ENCODE measurements at regions not wholly inside any gene's neighbourhood (a gene's known extent, or its start where the extent isn't known, plus 50 kb on each side); places are given as distances from the start of the nearest gene placed in this dataset.

GRCh38 chr22:47240116-47240515 is 477.7 kb downstream of the TBC1D22A start:
- peaks cover 0 to 4% of the 10 kb centered on the region in 2 donors for H3K9me3 ChIP-seq
- peaks cover 0 to 4% of the 10 kb centered on the region in 2 donors for H3K4me1 ChIP-seq
- H3K4me3 ChIP-seq = no peak overlapping the region
- no peak for TF ChIP-seq CTCF (IDR thresholded peaks at IDR 0.05)
- H3K27me3 ChIP-seq = no peaks in the 10 kb centered on the region
- H3K27ac ChIP-seq = no peak overlapping the region
- H3K36me3 ChIP-seq = no peaks in the 10 kb centered on the region
- DNase-seq (ENCODE audit: low spot score) = peak; percentile 32

- TF ChIP-seq CTCF (IDR thresholded peaks at IDR 0.05) = no peak
- no peak for DNase-seq (ENCODE audit: low spot score)
- H3K4me1 ChIP-seq = peaks cover 0 to 4% of the 10 kb centered on the region in 2 donors
- no peaks in the 10 kb centered on the region for H3K36me3 ChIP-seq
- no peaks in the 10 kb centered on the region for H3K27me3 ChIP-seq
- H3K4me3 ChIP-seq = no peak overlapping the region
- no peak overlapping the region for H3K27ac ChIP-seq
- peaks cover 0 to 4% of the 10 kb centered on the region in 2 donors for H3K9me3 ChIP-seq
These were observed 477.0 kb downstream of the TBC1D22A start for GRCh38 chr22:47239474-47239860.

- no peak for TF ChIP-seq CTCF (IDR thresholded peaks at IDR 0.05)
- no peak overlapping the region for H3K4me3 ChIP-seq
- H3K9me3 ChIP-seq = peaks cover 0 to 9% of the 10 kb centered on the region in 2 donors
- no peaks in the 10 kb centered on the region for H3K27me3 ChIP-seq
- no peaks in the 10 kb centered on the region for H3K36me3 ChIP-seq
- H3K4me1 ChIP-seq = peaks cover 0 to 4% of the 10 kb centered on the region in 2 donors
- H3K27ac ChIP-seq = no peak overlapping the region
- DNase-seq (ENCODE audit: low spot score) = peak; percentile 52
These were observed 476.4 kb downstream of the TBC1D22A start for GRCh38 chr22:47238690-47239473.

DNA sequence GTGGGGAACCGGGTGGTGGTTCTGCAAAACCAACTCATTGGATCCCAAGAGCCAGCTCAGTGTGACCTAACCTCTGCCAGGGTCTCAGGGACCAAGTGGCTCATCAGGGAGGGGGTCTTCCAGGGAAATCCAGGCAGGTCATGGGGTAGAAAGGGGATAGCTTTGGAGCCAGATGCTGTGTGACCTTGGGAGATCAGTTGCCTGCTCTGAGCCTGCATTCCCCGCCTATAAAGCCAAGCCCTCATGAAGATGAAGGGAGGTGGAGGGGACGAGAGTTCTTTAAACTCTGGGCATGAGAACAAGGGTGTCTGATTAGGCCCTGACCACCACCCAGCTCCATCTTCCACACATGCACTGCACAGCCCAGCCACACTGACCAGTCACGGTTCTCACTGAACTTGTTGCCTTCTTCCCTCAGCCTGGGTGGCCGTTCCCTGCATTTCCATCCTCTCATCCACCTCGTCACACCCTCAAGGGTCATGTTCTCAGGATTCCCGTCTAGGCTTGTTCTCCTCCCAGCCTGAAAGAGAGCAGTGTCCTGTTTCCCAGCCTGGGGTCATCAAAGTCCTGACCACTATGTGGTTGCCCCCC is 475.5 kb downstream of the TBC1D22A start:
- DNase-seq (ENCODE audit: low spot score) = peak; percentile 7
- Histone ChIP-seq H3K9me3 (peaks cover 0 to 14% of the 10 kb centered on the region in 2 donors), H3K27ac (no peak overlapping the region), H3K27me3 (no peaks in the 10 kb centered on the region), H3K4me3 (no peak overlapping the region), H3K4me1 (peaks cover 0 to 4% of the 10 kb centered on the region in 2 donors), H3K36me3 (no peaks in the 10 kb centered on the region)
- TF ChIP-seq CTCF (IDR thresholded peaks at IDR 0.05) = no peak

GRCh38 chr22:47236718-47237117 is 474.3 kb downstream of the TBC1D22A start:
- no peak overlapping the region for H3K4me3 ChIP-seq
- H3K27me3 ChIP-seq = no peaks in the 10 kb centered on the region
- TF ChIP-seq CTCF (IDR thresholded peaks at IDR 0.05) = no peak
- H3K4me1 ChIP-seq = peaks cover 0 to 4% of the 10 kb centered on the region in 2 donors
- H3K9me3 ChIP-seq = peaks cover 0 to 20% of the 10 kb centered on the region in 2 donors
- no peak overlapping the region for H3K27ac ChIP-seq
- no peaks in the 10 kb centered on the region for H3K36me3 ChIP-seq
- no peak for DNase-seq (ENCODE audit: low spot score)

All from right atrium auricular region (tissue), 2 donors.